Hepatocyte (in vitro differentiated cells): ENCODE measurements at regions not wholly inside any gene's neighbourhood (a gene's known extent, or its start where the extent isn't known, plus 50 kb on each side); places are given as distances from the start of the nearest gene placed in this dataset.

Source experiments
- CTCF ChIP-seq: fragments of 200-600 bp; sonication (generic); IDR thresholded peaks from 2 replicates; pipeline ENCODE4 v1.5.1; 2016; ENCODE audit warnings: antibody characterized with exemption, mild to moderate bottlenecking; ENCODE audit not compliant: poor library complexity
- EZH2 ChIP-seq: fragments of 200-600 bp; sonication (generic); IDR thresholded peaks from 2 replicates; pipeline ENCODE4 v1.6.1; 2016; ENCODE audit warnings: antibody characterized with exemption, mild to moderate bottlenecking, borderline replicate concordance

DNA sequence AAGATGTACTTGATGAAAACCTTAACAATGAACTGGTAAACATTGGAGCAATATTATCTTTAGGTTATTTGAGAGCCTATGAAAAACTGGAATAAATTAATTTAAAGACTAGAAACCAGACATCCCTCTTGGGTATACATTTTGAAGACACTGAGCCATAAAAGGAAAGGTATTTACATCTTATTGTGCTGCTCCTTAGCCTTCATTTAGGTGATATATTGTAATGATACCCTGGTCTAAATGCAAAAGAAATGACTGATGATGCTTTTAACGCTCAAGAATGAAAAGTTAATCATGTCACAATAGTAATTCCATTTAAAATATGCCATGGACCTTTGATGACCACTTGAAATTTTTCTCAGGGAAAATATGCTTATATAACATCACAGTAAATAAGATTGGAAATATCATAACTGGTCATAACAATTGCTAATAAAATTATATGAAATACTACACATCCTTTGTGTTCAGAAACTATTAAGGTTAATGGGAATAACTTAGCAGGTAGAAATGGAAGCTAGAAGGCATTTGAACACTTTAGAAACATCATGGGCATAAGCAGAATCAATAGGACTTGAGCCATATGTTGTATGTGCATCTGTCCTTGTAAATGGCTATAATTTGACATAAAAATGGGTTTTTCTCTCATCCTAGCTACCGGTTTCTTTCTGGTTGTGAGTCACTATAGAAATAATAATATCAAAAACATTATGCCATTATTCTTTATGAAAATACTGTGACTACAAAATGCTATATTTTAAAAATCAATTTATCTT lies 979.7 kb downstream of the RAPGEF2 start:
- TF ChIP-seq CTCF: no peak
- no peak for TF ChIP-seq EZH2
